ENCODE measurements at regions not wholly inside any gene's neighbourhood (a gene's known extent, or its start where the extent isn't known, plus 50 kb on each side); places are given as distances from the start of the nearest gene placed in this dataset.

- DNase-seq, result no peak
- H3K9me3 ChIP-seq (ENCODE audit: insufficient read depth, low read depth), result no peaks in the 10 kb centered on the region
These were observed 91.3 kb downstream of the DAD1 start for GRCh38 chr14:22497671-22498093.

GRCh38 chr14:22497144-22497423 lies 91.9 kb downstream of the DAD1 start:
- no TSS peak for BruUV-seq (replicated peaks)
- Histone ChIP-seq H3K27me3 (ENCODE audit: insufficient read depth, low read depth) (no peaks in the 10 kb centered on the region), H3F3A (ENCODE audit: insufficient read depth, low read depth) (no peaks in the 10 kb centered on the region), H3K9me2 (ENCODE audit: insufficient read depth) (no peaks in the 10 kb centered on the region), H3K4me2 (no peak overlapping the region), H3K4me3 (no peak overlapping the region), H3K4me1 (replicated peaks; ENCODE audit: insufficient read depth) (no peaks in the 10 kb centered on the region), H4K20me1 (ENCODE audit: insufficient read depth) (no peaks in the 10 kb centered on the region), H3K79me2 (ENCODE audit: low read depth) (no peaks in the 10 kb centered on the region), H3K27ac (no peak overlapping the region), H3K36me3 (ENCODE audit: low read depth) (no peaks in the 10 kb centered on the region), H3K9me3 (ENCODE audit: insufficient read depth, low read depth) (no peaks in the 10 kb centered on the region), H2AFZ (no peak overlapping the region)
- intact Hi-C loops (cut with micrococcal nuclease; ENCODE audit: unreplicated experiment), result no loop called here
- ChIA-PET POLR2A (ENCODE audit: unreplicated experiment) (no interaction called here), CTCF (no interaction called here)
- no peak for DNase-seq
- TF ChIP-seq EZH2 (IDR thresholded peaks at IDR 0.05; ENCODE audit: low read depth) (no peak), CTCF (conservative IDR thresholded peaks at IDR 0.05) (no peak)

More at GRCh38 chr14:22497671-22498093, 91.3 kb downstream of the DAD1 start:
- Histone ChIP-seq H3K79me2 (ENCODE audit: low read depth) (no peaks in the 10 kb centered on the region), H3K9me2 (ENCODE audit: insufficient read depth) (no peaks in the 10 kb centered on the region), H3K36me3 (ENCODE audit: low read depth) (no peaks in the 10 kb centered on the region), H3K27ac (no peak overlapping the region), H2AFZ (no peak overlapping the region), H4K20me1 (ENCODE audit: insufficient read depth) (no peaks in the 10 kb centered on the region), H3K4me1 (replicated peaks; ENCODE audit: insufficient read depth) (no peaks in the 10 kb centered on the region), H3K4me3 (no peak overlapping the region), H3K4me2 (no peak overlapping the region), H3F3A (ENCODE audit: insufficient read depth, low read depth) (no peaks in the 10 kb centered on the region), H3K27me3 (ENCODE audit: insufficient read depth, low read depth) (no peaks in the 10 kb centered on the region)
- TF ChIP-seq EZH2 (IDR thresholded peaks at IDR 0.05; ENCODE audit: low read depth), result no peak
- no peak for TF ChIP-seq CTCF (conservative IDR thresholded peaks at IDR 0.05)
- intact Hi-C loops (cut with micrococcal nuclease; ENCODE audit: unreplicated experiment), result no loop called here
- BruUV-seq (replicated peaks), result no TSS peak
- CTCF ChIA-PET, result no interaction called here
- POLR2A ChIA-PET (ENCODE audit: unreplicated experiment), result no interaction called here

GRCh38 chr14:22494486-22495135 lies 94.4 kb downstream of the DAD1 start:
- ChIA-PET CTCF (no interaction called here), POLR2A (ENCODE audit: unreplicated experiment) (no interaction called here)
- no peak overlapping the region for H3K4me3 ChIP-seq
- no peaks in the 10 kb centered on the region for H4K20me1 ChIP-seq (ENCODE audit: insufficient read depth)
- no peaks in the 10 kb centered on the region for H3F3A ChIP-seq (ENCODE audit: insufficient read depth, low read depth)
- no peak overlapping the region for H3K27ac ChIP-seq
- H2AFZ ChIP-seq, result no peak overlapping the region
- H3K36me3 ChIP-seq (ENCODE audit: low read depth), result no peaks in the 10 kb centered on the region
- intact Hi-C loops (cut with micrococcal nuclease; ENCODE audit: unreplicated experiment), result no loop called here
- no peaks in the 10 kb centered on the region for H3K27me3 ChIP-seq (ENCODE audit: insufficient read depth, low read depth)
- H3K9me2 ChIP-seq (ENCODE audit: insufficient read depth), result no peaks in the 10 kb centered on the region
- H3K9me3 ChIP-seq (ENCODE audit: insufficient read depth, low read depth), result no peaks in the 10 kb centered on the region
- H3K79me2 ChIP-seq (ENCODE audit: low read depth), result no peaks in the 10 kb centered on the region
- no peak overlapping the region for H3K4me2 ChIP-seq
- TF ChIP-seq EZH2 (IDR thresholded peaks at IDR 0.05; ENCODE audit: low read depth), result no peak
- TF ChIP-seq CTCF (conservative IDR thresholded peaks at IDR 0.05), result no peak
- BruUV-seq (replicated peaks), result no TSS peak
- DNase-seq, result no peak
- no peaks in the 10 kb centered on the region for H3K4me1 ChIP-seq (replicated peaks; ENCODE audit: insufficient read depth)

Data from PC-9 (cell line).